Esophagus muscularis mucosa (tissue), 3 donors: ENCODE measurements at regions not wholly inside any gene's neighbourhood (a gene's known extent, or its start where the extent isn't known, plus 50 kb on each side); places are given as distances from the start of the nearest gene placed in this dataset.

Experiments used
- CTCF ChIP-seq, 3 experiments: fragments of 200-600 bp in 2 of 3; fragments of 450-650 bp in 1 of 3; sonication (generic) in 2 of 3; IDR thresholded peaks; one replicate each; pipeline ENCODE4 v1.5.1; 2017 to 2019; ENCODE audit warnings: antibody characterized with exemption in 3 of 3, mild to moderate bottlenecking in 2 of 3, moderate library complexity in 1 of 3
- POLR2A ChIP-seq: fragments of 450-650 bp; IDR thresholded peaks from one replicate; pipeline ENCODE4 v1.6.1; 2017; ENCODE audit warnings: antibody characterized with exemption, moderate library complexity, mild to moderate bottlenecking, low read depth

DNA sequence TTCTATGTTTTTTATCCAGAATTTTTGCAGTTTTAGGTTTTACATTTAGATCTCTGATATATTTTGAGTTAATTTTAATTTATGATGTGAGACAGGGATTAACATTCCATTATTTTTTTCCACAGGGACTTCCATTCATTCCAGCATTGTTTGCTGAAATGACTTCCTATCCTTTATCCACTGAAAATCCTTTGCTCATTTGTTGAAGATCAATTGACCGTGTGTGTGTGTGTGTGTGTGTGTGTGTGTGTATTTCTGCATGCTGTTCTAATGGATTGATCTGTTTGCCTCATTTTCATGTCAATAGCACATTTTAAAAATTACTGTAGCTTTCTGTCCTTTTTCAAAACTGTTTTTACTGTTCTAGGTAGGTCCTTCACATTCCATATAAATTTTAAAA is 480.3 kb downstream of the DSC3 start:
- TF ChIP-seq POLR2A (no peak), CTCF (IDR thresholded peaks at IDR 0.05) (no peak)
